HEK293 (cell line): ENCODE measurements at regions not wholly inside any gene's neighbourhood (a gene's known extent, or its start where the extent isn't known, plus 50 kb on each side); places are given as distances from the start of the nearest gene placed in this dataset.

Experiments
- CTCF ChIA-PET: fragments of 350-600 bp; formaldehyde crosslinking; extraction: SDS; loops from one replicate; lab custom pipeline; 2021; ENCODE audit warnings: antibody characterized with exemption; lab: Yijun Ruan, JAX
- POLR2A ChIA-PET: fragments of 300-600 bp; formaldehyde crosslinking; extraction: SDS; loops from one replicate; lab custom pipeline; 2020; ENCODE audit warnings: antibody characterized with exemption, inconsistent platforms; lab: Yijun Ruan, JAX
- H3K27ac ChIP-seq: fragments of 200-500 bp; sonication (Bioruptor generic); 2 replicates; pipeline ENCODE4 v1.5.1; 2014; ENCODE audit warnings: low read depth, low read length, control low read depth, inconsistent platforms; ENCODE audit errors: extremely low read depth
- H3K36me3 ChIP-seq, 2 experiments: fragments of 200-500 bp in 1 of 2; sonication (Bioruptor generic) in 1 of 2; 1 replicate in 1 of 2; 2 replicates in 1 of 2; pipeline ENCODE4 v1.5.1; 2014 to 2017; ENCODE audit warnings: inconsistent platforms in 2 of 2, low read length in 2 of 2; ENCODE audit not compliant: control insufficient read depth in 2 of 2, insufficient read depth in 1 of 2
- H3K4me1 ChIP-seq: fragments of 200-500 bp; sonication (Bioruptor generic); 2 replicates; pipeline ENCODE4 v1.5.1; 2014; ENCODE audit warnings: mild to moderate bottlenecking, low read length, inconsistent platforms; ENCODE audit not compliant: control insufficient read depth, insufficient read depth
- H3K4me3 ChIP-seq: 2 replicates; pipeline ENCODE4 v1.5.1; 2011; ENCODE audit warnings: low read depth, mild to moderate bottlenecking, control low read depth, low read length, moderate library complexity
- H3K9me3 ChIP-seq: fragments of 200-500 bp; sonication (Bioruptor generic); 2 replicates; pipeline ENCODE4 v1.5.1; 2014; ENCODE audit warnings: low read depth, low read length, inconsistent platforms; ENCODE audit not compliant: control insufficient read depth, insufficient read depth
- IKZF3 ChIP-seq: fragments of 450-650 bp; IDR thresholded peaks from 2 replicates; pipeline ENCODE4 v1.5.0; 2018; ENCODE audit warnings: missing biosample characterization, mild to moderate bottlenecking, missing genetic modification characterization, moderate library complexity
- KLF16 ChIP-seq: fragments of 450-650 bp; formaldehyde crosslinking; IDR thresholded peaks from 2 replicates; pipeline ENCODE4 v1.5.1; 2017; ENCODE audit warnings: missing biosample characterization, missing genetic modification characterization
- RBAK ChIP-seq: fragments of 450-650 bp; formaldehyde crosslinking; IDR thresholded peaks from 2 replicates; pipeline ENCODE4 v1.5.1; 2016; ENCODE audit warnings: missing biosample characterization, missing genetic modification characterization
- ZBTB7A ChIP-seq: fragments of 450-650 bp; formaldehyde crosslinking; IDR thresholded peaks from 2 replicates; pipeline ENCODE4 v1.5.1; 2016; ENCODE audit warnings: low read depth, missing biosample characterization, missing genetic modification characterization
- ZNF221 ChIP-seq: fragments of 450-650 bp; formaldehyde crosslinking; IDR thresholded peaks from 2 replicates; pipeline ENCODE4 v1.5.1; 2017; ENCODE audit warnings: missing biosample characterization, missing genetic modification characterization, borderline replicate concordance
- ZNF544 ChIP-seq: fragments of 450-650 bp; formaldehyde crosslinking; IDR thresholded peaks from 2 replicates; pipeline ENCODE4 v1.5.0; 2017; ENCODE audit warnings: missing biosample characterization, missing genetic modification characterization
- ZNF560 ChIP-seq: fragments of 450-650 bp; formaldehyde crosslinking; IDR thresholded peaks from 2 replicates; pipeline ENCODE4 v1.5.1; 2017; ENCODE audit warnings: missing biosample characterization, missing genetic modification characterization, borderline replicate concordance
- ZNF660 ChIP-seq: fragments of 450-650 bp; IDR thresholded peaks from 2 replicates; pipeline ENCODE4 v1.5.1; 2018; ENCODE audit warnings: missing biosample characterization, mild to moderate bottlenecking, missing genetic modification characterization
- TF ChIP-seq, protein P1 (sequence below): fragments of 450-650 bp; formaldehyde crosslinking; IDR thresholded peaks from 2 replicates; pipeline ENCODE4 v1.5.1; 2016; ENCODE audit warnings: missing biosample characterization, missing genetic modification characterization
- TF ChIP-seq, protein P2 (sequence below): fragments of 450-650 bp; formaldehyde crosslinking; conservative IDR thresholded peaks from 2 replicates; pipeline ENCODE4 v1.5.1; 2016; ENCODE audit warnings: low read depth, missing biosample characterization, missing genetic modification characterization
- TF ChIP-seq, protein P3 (sequence below): fragments of 450-650 bp; formaldehyde crosslinking; IDR thresholded peaks from 2 replicates; pipeline ENCODE4 v1.5.1; 2016; ENCODE audit warnings: missing biosample characterization, missing genetic modification characterization
- TF ChIP-seq, protein P4 (sequence below): fragments of 450-650 bp; formaldehyde crosslinking; conservative IDR thresholded peaks from 2 replicates; pipeline ENCODE4 v1.5.1; 2016; ENCODE audit warnings: low read depth, missing biosample characterization, missing genetic modification characterization

DNA sequence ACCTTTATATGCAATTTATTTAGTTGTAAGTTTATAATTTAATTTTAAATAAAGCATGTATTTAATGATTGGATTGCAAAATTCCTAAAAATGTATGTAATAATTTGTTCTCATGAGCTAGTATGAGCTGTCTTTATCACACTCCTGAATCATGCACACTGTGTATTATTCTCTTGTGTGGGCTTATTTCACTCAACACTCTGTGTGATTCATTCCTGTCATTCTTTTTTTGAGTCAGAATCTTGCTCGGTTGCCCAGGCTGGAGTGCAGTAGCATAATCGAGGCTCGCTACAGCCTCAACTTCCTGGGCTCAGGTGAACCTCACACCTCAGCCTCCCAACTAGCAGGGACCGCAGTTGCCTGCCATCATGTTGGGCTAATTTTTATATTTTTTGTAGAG is 123.1 kb upstream of the SLC34A2 start:
- Histone ChIP-seq H3K4me3 (no peak overlapping the region), H3K36me3 (no peaks in the 10 kb centered on the region), H3K9me3 (no peaks in the 10 kb centered on the region), H3K27ac (no peak overlapping the region), H3K4me1 (no peaks in the 10 kb centered on the region)
- no peak for TF ChIP-seq KLF16 (tag by site-specific recombination)
- TF ChIP-seq ZBTB7A (tag by site-specific recombination), result no peak
- TF ChIP-seq ZNF544 (tag by site-specific recombination), result no peak
- ChIA-PET POLR2A (no interaction called here), CTCF (no interaction called here)

DNA sequence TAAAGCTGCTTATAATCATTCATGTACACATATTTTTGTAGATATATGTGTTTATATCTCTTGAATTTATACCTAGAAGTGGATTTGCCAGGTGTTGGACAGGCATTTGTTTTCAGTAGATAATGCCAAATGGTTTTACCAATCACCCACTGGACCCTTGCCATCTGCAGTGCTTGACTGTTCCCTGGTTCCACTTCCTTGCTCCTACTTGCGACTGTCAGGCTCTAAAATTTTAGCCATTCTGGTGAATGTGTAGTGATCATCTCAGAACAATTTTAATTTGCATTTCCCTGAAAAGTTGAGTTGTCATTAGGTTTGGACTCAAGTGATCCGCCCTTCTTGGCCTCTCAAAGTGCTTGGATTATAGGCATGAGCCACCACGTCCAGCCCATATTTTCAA is 122.4 kb upstream of the SLC34A2 start:
- Histone ChIP-seq H3K4me1 (no peaks in the 10 kb centered on the region), H3K9me3 (no peaks in the 10 kb centered on the region), H3K36me3 (no peaks in the 10 kb centered on the region), H3K27ac (no peak overlapping the region), H3K4me3 (no peak overlapping the region)
- no peak for TF ChIP-seq ZNF560
- TF ChIP-seq RBAK (tag by site-specific recombination), result no peak
- TF ChIP-seq ZNF221 (tag by site-specific recombination), result no peak
- no peak for TF ChIP-seq IKZF3 (tag by site-specific recombination)
- TF ChIP-seq, protein P1, sequence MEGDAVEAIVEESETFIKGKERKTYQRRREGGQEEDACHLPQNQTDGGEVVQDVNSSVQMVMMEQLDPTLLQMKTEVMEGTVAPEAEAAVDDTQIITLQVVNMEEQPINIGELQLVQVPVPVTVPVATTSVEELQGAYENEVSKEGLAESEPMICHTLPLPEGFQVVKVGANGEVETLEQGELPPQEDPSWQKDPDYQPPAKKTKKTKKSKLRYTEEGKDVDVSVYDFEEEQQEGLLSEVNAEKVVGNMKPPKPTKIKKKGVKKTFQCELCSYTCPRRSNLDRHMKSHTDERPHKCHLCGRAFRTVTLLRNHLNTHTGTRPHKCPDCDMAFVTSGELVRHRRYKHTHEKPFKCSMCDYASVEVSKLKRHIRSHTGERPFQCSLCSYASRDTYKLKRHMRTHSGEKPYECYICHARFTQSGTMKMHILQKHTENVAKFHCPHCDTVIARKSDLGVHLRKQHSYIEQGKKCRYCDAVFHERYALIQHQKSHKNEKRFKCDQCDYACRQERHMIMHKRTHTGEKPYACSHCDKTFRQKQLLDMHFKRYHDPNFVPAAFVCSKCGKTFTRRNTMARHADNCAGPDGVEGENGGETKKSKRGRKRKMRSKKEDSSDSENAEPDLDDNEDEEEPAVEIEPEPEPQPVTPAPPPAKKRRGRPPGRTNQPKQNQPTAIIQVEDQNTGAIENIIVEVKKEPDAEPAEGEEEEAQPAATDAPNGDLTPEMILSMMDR (tag by site-specific recombination), result no peak
- no peak for TF ChIP-seq ZNF660 (tag by site-specific recombination)
- TF ChIP-seq, protein P2, sequence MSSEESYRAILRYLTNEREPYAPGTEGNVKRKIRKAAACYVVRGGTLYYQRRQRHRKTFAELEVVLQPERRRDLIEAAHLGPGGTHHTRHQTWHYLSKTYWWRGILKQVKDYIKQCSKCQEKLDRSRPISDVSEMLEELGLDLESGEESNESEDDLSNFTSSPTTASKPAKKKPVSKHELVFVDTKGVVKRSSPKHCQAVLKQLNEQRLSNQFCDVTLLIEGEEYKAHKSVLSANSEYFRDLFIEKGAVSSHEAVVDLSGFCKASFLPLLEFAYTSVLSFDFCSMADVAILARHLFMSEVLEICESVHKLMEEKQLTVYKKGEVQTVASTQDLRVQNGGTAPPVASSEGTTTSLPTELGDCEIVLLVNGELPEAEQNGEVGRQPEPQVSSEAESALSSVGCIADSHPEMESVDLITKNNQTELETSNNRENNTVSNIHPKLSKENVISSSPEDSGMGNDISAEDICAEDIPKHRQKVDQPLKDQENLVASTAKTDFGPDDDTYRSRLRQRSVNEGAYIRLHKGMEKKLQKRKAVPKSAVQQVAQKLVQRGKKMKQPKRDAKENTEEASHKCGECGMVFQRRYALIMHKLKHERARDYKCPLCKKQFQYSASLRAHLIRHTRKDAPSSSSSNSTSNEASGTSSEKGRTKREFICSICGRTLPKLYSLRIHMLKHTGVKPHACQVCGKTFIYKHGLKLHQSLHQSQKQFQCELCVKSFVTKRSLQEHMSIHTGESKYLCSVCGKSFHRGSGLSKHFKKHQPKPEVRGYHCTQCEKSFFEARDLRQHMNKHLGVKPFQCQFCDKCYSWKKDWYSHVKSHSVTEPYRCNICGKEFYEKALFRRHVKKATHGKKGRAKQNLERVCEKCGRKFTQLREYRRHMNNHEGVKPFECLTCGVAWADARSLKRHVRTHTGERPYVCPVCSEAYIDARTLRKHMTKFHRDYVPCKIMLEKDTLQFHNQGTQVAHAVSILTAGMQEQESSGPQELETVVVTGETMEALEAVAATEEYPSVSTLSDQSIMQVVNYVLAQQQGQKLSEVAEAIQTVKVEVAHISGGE (tag by site-specific recombination), result no peak
- TF ChIP-seq, protein P3, sequence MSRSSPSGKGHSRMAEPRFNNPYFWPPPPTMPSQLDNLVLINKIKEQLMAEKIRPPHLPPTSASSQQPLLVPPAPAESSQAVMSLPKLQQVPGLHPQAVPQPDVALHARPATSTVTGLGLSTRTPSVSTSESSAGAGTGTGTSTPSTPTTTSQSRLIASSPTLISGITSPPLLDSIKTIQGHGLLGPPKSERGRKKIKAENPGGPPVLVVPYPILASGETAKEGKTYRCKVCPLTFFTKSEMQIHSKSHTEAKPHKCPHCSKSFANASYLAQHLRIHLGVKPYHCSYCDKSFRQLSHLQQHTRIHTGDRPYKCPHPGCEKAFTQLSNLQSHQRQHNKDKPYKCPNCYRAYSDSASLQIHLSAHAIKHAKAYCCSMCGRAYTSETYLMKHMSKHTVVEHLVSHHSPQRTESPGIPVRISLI, result no peak
- TF ChIP-seq, protein P4, sequence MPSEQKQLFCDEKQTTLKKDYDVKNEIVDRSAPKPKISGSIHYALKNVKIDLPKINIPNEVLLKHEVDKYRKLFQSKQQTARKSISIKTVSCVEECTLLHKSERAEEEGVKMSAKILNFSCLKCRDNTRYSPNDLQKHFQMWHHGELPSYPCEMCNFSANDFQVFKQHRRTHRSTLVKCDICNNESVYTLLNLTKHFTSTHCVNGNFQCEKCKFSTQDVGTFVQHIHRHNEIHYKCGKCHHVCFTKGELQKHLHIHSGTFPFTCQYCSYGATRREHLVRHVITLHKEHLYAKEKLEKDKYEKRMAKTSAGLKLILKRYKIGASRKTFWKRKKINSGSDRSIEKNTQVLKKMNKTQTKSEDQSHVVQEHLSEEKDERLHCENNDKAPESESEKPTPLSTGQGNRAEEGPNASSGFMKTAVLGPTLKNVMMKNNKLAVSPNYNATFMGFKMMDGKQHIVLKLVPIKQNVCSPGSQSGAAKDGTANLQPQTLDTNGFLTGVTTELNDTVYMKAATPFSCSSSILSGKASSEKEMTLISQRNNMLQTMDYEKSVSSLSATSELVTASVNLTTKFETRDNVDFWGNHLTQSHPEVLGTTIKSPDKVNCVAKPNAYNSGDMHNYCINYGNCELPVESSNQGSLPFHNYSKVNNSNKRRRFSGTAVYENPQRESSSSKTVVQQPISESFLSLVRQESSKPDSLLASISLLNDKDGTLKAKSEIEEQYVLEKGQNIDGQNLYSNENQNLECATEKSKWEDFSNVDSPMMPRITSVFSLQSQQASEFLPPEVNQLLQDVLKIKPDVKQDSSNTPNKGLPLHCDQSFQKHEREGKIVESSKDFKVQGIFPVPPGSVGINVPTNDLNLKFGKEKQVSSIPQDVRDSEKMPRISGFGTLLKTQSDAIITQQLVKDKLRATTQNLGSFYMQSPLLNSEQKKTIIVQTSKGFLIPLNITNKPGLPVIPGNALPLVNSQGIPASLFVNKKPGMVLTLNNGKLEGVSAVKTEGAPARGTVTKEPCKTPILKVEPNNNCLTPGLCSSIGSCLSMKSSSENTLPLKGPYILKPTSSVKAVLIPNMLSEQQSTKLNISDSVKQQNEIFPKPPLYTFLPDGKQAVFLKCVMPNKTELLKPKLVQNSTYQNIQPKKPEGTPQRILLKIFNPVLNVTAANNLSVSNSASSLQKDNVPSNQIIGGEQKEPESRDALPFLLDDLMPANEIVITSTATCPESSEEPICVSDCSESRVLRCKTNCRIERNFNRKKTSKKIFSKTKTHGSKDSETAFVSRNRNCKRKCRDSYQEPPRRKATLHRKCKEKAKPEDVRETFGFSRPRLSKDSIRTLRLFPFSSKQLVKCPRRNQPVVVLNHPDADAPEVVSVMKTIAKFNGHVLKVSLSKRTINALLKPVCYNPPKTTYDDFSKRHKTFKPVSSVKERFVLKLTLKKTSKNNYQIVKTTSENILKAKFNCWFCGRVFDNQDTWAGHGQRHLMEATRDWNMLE (tag by site-specific recombination), result no peak
- CTCF ChIA-PET, result no interaction called here
- POLR2A ChIA-PET, result no interaction called here
